Kidney (tissue), 13 donors: ENCODE measurements at regions not wholly inside any gene's neighbourhood (a gene's known extent, or its start where the extent isn't known, plus 50 kb on each side); places are given as distances from the start of the nearest gene placed in this dataset.

Source experiments
- DNase-seq, 5 donors: peaks; one replicate each; pipeline ENCODE4 v3.0.0-alpha.2; 2013 to 2020
- FAIRE-seq: peaks from 2 replicates; lab custom pipeline; 2012; peaks lifted over from hg19 to GRCh38; lab: Jason Lieb, UNC
- H3K27ac ChIP-seq, 2 donors: one replicate each; pipeline ENCODE4 v1.7.0; 2013; ENCODE audit warnings: low read depth in 2 of 2, low read length in 2 of 2, inconsistent platforms in 1 of 2
- H3K27me3 ChIP-seq: one replicate; pipeline ENCODE4 v1.7.1; 2013; ENCODE audit warnings: low read length, inconsistent platforms; ENCODE audit not compliant: control insufficient read depth, insufficient read depth
- H3K36me3 ChIP-seq, 3 donors: one replicate each; pipeline versions ENCODE4 v1.7.0 to v1.7.1; 2013; ENCODE audit warnings: low read length in 3 of 3, control low read depth in 1 of 3, inconsistent platforms in 1 of 3; ENCODE audit not compliant: insufficient read depth in 3 of 3, control insufficient read depth in 2 of 3
- H3K4me1 ChIP-seq, 3 donors: one replicate each; pipeline versions ENCODE4 v1.7.0 to v1.7.1; 2013; ENCODE audit warnings: low read length in 3 of 3, inconsistent platforms in 1 of 3, low read depth in 1 of 3; ENCODE audit not compliant: control insufficient read depth in 2 of 3, insufficient read depth in 2 of 3
- H3K4me3 ChIP-seq, 3 donors: one replicate each; pipeline versions ENCODE4 v1.7.0 to v1.8.1; 2013; ENCODE audit warnings: low read length in 3 of 3, control low read depth in 1 of 3, inconsistent platforms in 1 of 3
- H3K9ac ChIP-seq, 3 donors: one replicate each; pipeline versions ENCODE4 v1.7.0 to v1.7.1; 2013; ENCODE audit warnings: low read length in 3 of 3, control low read depth in 1 of 3, inconsistent platforms in 1 of 3
- H3K9me3 ChIP-seq, 3 donors: one replicate each; pipeline versions ENCODE4 v1.7.0 to v1.7.1; 2013; ENCODE audit warnings: low read length in 3 of 3, control low read depth in 1 of 3, inconsistent platforms in 1 of 3; ENCODE audit not compliant: control insufficient read depth in 2 of 3, insufficient read depth in 1 of 3
- intact Hi-C: fragments of 100-400 bp; cut with DNase I; formaldehyde crosslinking; loops from one replicate; pipeline ENCODE4 v1.11.1; 2022
- TF ChIP-seq, protein P1 (sequence below): IDR thresholded peaks from 3 replicates; pipeline ENCODE4 v1.5.1; 2012; ENCODE audit warnings: mild to moderate bottlenecking, moderate library complexity, borderline replicate concordance; ENCODE audit not compliant: insufficient read depth; ENCODE audit errors: extremely low read depth
- donor health status: control.
- donor health status: control.
- donor health status: control.
- donor health status: control.
- donor health status: control.
- donor health status: DM: yes; HTN: yes; CAD: no.
- donor health status: Normal renal cell carcinoma (clear cell type).

DNA sequence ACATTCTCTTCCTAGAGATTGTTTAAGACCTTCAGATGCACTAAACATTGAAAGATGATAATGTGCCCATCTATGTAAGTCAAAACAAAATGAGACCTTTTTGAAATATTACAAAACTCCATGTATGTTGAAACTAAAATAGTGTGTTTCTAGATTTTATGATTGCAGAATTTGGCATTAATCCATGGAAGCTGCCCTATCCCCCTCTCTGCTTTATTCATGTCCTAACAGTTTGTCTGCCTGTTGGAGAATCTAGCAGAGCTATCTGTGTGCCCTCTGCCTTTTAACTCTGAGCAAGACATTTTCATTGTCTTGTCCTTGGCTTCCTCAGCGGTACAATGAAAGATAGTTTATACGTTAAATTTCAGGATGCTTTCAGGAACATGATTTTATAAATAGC lies 105.5 kb downstream of the FAT3 start:
- H3K36me3 ChIP-seq: no peaks in the 10 kb centered on the region
- no peak overlapping the region for H3K9ac ChIP-seq
- intact Hi-C loops: no loop called here
- H3K27me3 ChIP-seq: no peaks in the 10 kb centered on the region
- H3K9me3 ChIP-seq: no peaks in the 10 kb centered on the region
- H3K4me3 ChIP-seq: no peak overlapping the region
- no peak for DNase-seq
- FAIRE-seq: no peak
- no peak overlapping the region for H3K27ac ChIP-seq
- H3K4me1 ChIP-seq: no peaks in the 10 kb centered on the region
- TF ChIP-seq, protein P1, sequence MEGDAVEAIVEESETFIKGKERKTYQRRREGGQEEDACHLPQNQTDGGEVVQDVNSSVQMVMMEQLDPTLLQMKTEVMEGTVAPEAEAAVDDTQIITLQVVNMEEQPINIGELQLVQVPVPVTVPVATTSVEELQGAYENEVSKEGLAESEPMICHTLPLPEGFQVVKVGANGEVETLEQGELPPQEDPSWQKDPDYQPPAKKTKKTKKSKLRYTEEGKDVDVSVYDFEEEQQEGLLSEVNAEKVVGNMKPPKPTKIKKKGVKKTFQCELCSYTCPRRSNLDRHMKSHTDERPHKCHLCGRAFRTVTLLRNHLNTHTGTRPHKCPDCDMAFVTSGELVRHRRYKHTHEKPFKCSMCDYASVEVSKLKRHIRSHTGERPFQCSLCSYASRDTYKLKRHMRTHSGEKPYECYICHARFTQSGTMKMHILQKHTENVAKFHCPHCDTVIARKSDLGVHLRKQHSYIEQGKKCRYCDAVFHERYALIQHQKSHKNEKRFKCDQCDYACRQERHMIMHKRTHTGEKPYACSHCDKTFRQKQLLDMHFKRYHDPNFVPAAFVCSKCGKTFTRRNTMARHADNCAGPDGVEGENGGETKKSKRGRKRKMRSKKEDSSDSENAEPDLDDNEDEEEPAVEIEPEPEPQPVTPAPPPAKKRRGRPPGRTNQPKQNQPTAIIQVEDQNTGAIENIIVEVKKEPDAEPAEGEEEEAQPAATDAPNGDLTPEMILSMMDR: no peak

DNA sequence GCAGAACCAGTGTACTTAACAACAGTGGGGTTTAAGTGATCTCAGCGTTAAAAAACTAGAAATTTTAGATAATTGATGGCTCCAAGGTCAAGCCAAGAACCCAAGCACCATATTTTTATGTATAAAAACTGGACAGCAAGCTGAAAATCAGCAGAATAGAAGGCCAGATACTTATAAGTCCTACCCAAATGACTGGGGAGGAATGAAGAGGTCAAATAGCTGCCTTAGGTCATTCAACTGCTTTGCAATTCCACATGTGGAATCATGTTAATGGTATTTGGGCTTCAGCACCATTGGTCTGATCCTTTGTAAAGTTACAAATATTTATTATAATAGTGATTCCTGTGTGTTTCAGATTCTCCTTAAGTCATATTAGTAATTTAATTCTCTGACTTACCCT lies 108.4 kb downstream of the FAT3 start:
- H3K36me3 ChIP-seq: no peaks in the 10 kb centered on the region
- H3K9me3 ChIP-seq: no peaks in the 10 kb centered on the region
- intact Hi-C loops: no loop called here
- H3K4me1 ChIP-seq: no peaks in the 10 kb centered on the region
- no peaks in the 10 kb centered on the region for H3K27me3 ChIP-seq
- no peak overlapping the region for H3K27ac ChIP-seq
- H3K4me3 ChIP-seq: no peak overlapping the region
- TF ChIP-seq, protein P1: no peak
- FAIRE-seq (no peak), DNase-seq (peak in 1 of 5 donors; percentile 69)
- no peak overlapping the region for H3K9ac ChIP-seq

DNA sequence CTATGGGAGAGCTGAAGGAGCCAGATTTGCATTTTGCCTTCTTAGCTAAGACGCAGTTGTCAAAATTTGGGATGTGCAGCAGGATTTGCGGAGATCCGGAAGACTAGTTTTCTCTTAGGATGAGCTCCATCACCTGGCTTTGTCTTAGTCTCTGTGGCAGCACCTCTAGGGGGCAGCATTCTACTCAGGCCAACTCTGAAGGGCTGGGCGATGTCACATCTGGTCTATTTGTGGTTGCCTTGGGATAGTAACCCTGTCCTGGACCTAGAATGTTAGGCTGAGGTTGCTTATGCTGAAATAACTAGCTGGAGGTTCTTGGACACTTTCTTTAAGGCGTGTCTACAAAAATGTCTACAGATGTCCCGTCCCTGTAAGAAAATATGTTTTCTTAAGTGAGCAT lies 116.2 kb downstream of the FAT3 start:
- Histone ChIP-seq H3K4me1 (no peaks in the 10 kb centered on the region), H3K4me3 (no peak overlapping the region), H3K9me3 (no peaks in the 10 kb centered on the region), H3K27ac (no peak overlapping the region), H3K9ac (no peak overlapping the region), H3K27me3 (no peaks in the 10 kb centered on the region), H3K36me3 (no peaks in the 10 kb centered on the region)
- DNase-seq: no peak
- intact Hi-C loops: no loop called here
- TF ChIP-seq, protein P1: no peak
- FAIRE-seq: no peak

DNA sequence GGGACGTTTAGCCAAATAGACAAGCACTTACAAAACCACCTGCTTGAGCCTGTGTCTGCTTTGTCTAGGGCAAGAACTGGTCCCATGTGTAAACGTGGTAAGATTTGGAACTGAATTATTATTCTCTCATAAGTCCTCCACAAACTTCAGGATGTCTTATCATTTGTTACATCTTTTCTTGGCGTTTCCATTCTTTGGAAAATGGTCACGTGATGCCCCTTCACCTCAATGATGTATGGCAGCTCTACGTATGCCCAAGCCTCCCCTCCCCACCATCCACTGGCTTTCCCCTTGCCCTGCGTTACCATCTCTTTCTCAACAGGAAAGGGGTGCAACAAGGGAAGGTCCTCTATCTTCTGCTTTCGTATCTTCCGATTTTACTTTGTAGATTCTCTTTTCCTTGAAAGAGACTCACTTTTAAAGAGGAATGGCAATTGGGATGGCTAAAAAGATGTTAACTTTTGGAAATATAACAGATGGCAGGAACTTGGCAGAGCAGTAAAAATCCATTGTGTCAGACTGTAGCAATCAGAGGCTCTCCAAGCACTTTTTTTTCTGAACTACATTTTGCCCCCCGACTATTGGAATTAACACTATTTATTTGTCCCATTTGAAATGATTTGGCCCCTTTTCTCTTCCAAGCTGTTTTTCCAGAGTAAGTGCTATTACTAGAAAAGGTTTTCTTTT lies 117.6 kb downstream of the FAT3 start:
- Histone ChIP-seq H3K36me3 (no peaks in the 10 kb centered on the region), H3K4me1 (no peaks in the 10 kb centered on the region), H3K9me3 (no peaks in the 10 kb centered on the region), H3K27ac (no peak overlapping the region), H3K4me3 (no peak overlapping the region), H3K9ac (no peak overlapping the region), H3K27me3 (no peaks in the 10 kb centered on the region)
- TF ChIP-seq, protein P1: no peak
- intact Hi-C loops: no loop called here
- DNase-seq (no peak), FAIRE-seq (no peak)
